ENCODE measurements at regions not wholly inside any gene's neighbourhood (a gene's known extent, or its start where the extent isn't known, plus 50 kb on each side); places are given as distances from the start of the nearest gene placed in this dataset.

DNA sequence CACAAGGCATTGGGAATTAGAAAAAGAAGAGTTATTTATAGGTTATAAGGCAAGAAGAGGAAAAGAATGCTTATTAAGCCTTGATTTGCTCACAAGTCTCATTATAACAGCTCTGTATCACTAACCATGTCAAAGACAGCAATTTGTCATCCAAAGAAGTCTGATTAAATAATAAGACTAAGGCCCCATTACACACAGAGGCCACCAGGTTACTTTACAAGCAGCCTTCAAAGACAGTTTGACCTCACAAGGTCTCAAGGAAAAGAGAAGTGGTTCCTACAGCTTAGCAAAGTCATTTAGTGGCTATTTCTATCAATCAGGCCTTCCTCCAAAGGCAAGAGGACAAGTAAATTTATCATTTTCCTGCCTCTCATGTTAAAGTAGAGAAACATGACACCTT lies 188.5 kb downstream of the MBD2 start:
- Histone ChIP-seq H3K23me2 (ENCODE audit: insufficient read length, low read depth, low read length, poor library complexity, severe bottlenecking) (no peaks in the 10 kb centered on the region), H3K9ac (ENCODE audit: extremely low read depth, insufficient read length, low read length) (no peak overlapping the region), H3K79me1 (ENCODE audit: insufficient read depth, low read depth, low read length, poor library complexity, severe bottlenecking) (no peaks in the 10 kb centered on the region), H3K23ac (ENCODE audit: insufficient read length, low read depth, low read length) (no peak overlapping the region), H2AK5ac (ENCODE audit: insufficient read length, low read length) (no peak overlapping the region), H2BK5ac (ENCODE audit: insufficient read length, low read length) (no peak overlapping the region), H3K4me1 (ENCODE audit: insufficient read depth, low read length) (no peaks in the 10 kb centered on the region), H3K14ac (ENCODE audit: insufficient read depth, low read length) (no peak overlapping the region), H2BK15ac (ENCODE audit: low read depth, low read length) (no peak overlapping the region), H3T11ph (ENCODE audit: low read length) (no peak overlapping the region), H3K4ac (ENCODE audit: low read depth, low read length) (no peak overlapping the region), H3K27ac (ENCODE audit: insufficient read length, low read depth, low read length) (no peak overlapping the region), H3K9me3 (ENCODE audit: control insufficient read depth, low read depth, low read length) (no peaks in the 10 kb centered on the region), H3K4me2 (ENCODE audit: insufficient read depth, insufficient read length, low read length) (no peak overlapping the region), H2BK12ac (ENCODE audit: insufficient read length, low read depth, low read length) (no peak overlapping the region), H3K79me2 (ENCODE audit: insufficient read depth, low read length) (no peaks in the 10 kb centered on the region), H2AFZ (ENCODE audit: low read length) (no peak overlapping the region), H2BK120ac (ENCODE audit: low read depth, low read length, poor library complexity, severe bottlenecking) (no peak overlapping the region), H4K8ac (replicated peaks; ENCODE audit: insufficient read length, low read depth, low read length) (no peak overlapping the region), H3K56ac (ENCODE audit: insufficient read length, low read depth, low read length) (no peak overlapping the region), H4K20me1 (ENCODE audit: control insufficient read depth, insufficient read depth, insufficient read length) (no peaks in the 10 kb centered on the region), H4K91ac (ENCODE audit: insufficient read length, low read depth, low read length) (no peak overlapping the region), H4K5ac (ENCODE audit: insufficient read length, low read depth, low read length) (no peak overlapping the region), H2BK20ac (ENCODE audit: low read depth, low read length, poor library complexity, severe bottlenecking) (no peak overlapping the region), H3K18ac (ENCODE audit: insufficient read length, low read depth, low read length) (no peak overlapping the region), H3K27me3 (ENCODE audit: insufficient read depth, low read length) (no peaks in the 10 kb centered on the region)
- no peaks in the 10 kb centered on the region for H3K4me1 Mint-ChIP-seq
- TF ChIP-seq, protein P1, sequence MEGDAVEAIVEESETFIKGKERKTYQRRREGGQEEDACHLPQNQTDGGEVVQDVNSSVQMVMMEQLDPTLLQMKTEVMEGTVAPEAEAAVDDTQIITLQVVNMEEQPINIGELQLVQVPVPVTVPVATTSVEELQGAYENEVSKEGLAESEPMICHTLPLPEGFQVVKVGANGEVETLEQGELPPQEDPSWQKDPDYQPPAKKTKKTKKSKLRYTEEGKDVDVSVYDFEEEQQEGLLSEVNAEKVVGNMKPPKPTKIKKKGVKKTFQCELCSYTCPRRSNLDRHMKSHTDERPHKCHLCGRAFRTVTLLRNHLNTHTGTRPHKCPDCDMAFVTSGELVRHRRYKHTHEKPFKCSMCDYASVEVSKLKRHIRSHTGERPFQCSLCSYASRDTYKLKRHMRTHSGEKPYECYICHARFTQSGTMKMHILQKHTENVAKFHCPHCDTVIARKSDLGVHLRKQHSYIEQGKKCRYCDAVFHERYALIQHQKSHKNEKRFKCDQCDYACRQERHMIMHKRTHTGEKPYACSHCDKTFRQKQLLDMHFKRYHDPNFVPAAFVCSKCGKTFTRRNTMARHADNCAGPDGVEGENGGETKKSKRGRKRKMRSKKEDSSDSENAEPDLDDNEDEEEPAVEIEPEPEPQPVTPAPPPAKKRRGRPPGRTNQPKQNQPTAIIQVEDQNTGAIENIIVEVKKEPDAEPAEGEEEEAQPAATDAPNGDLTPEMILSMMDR (conservative IDR thresholded peaks at IDR 0.05): no peak
- no peak for DNase-seq
- no peaks in the 10 kb centered on the region for H3K36me3 Mint-ChIP-seq (ENCODE audit: insufficient read depth in 1 of 3, low read depth in 3 of 3)
- H3K9me3 Mint-ChIP-seq: no peaks in the 10 kb centered on the region
- H3K27ac Mint-ChIP-seq: no peak overlapping the region
- H3K4me3 Mint-ChIP-seq: no peak overlapping the region
- no peaks in the 10 kb centered on the region for H3K27me3 Mint-ChIP-seq (ENCODE audit: low read depth)

All from H9 (cell line).